DOHH2 (cell line): ENCODE measurements at regions not wholly inside any gene's neighbourhood (a gene's known extent, or its start where the extent isn't known, plus 50 kb on each side); places are given as distances from the start of the nearest gene placed in this dataset.

Source experiments
- H3F3A ChIP-seq: fragments of 200-600 bp; sonication (generic), shearing (Covaris generic); 2 replicates; pipeline ENCODE4 v1.6.0; 2016; ENCODE audit warnings: antibody characterized with exemption, mild to moderate bottlenecking; ENCODE audit not compliant: control insufficient read depth, insufficient read depth
- H3K27ac ChIP-seq: fragments of 200-600 bp; sonication (generic); 2 replicates; pipeline ENCODE4 v1.5.1; 2014; ENCODE audit warnings: low read depth, mild to moderate bottlenecking, low read length, moderate library complexity
- H3K27me3 ChIP-seq: fragments of 200-600 bp; sonication (generic); 2 replicates; pipeline ENCODE4 v1.6.1; 2014; ENCODE audit warnings: mild to moderate bottlenecking, low read length, mixed read lengths; ENCODE audit not compliant: control insufficient read depth
- H3K36me3 ChIP-seq: fragments of 200-600 bp; sonication (generic); 2 replicates; pipeline ENCODE4 v1.6.1; 2014; ENCODE audit warnings: mild to moderate bottlenecking, low read length, moderate library complexity, mixed read lengths; ENCODE audit not compliant: control insufficient read depth
- H3K4me1 ChIP-seq: fragments of 200-600 bp; sonication (generic); 2 replicates; pipeline ENCODE4 v1.6.1; 2014; ENCODE audit warnings: mild to moderate bottlenecking, low read length, mixed read lengths; ENCODE audit not compliant: control insufficient read depth
- H3K4me2 ChIP-seq: fragments of 200-600 bp; sonication (generic); 2 replicates; pipeline ENCODE4 v1.6.0; 2014; ENCODE audit warnings: mild to moderate bottlenecking, low read length, moderate library complexity
- H3K4me3 ChIP-seq: fragments of 200-600 bp; sonication (generic); 2 replicates; pipeline ENCODE4 v1.5.1; 2014; ENCODE audit warnings: mild to moderate bottlenecking, low read length, mixed read lengths
- H3K79me2 ChIP-seq: fragments of 200-600 bp; sonication (generic); 2 replicates; pipeline ENCODE4 v1.6.1; 2014; ENCODE audit warnings: mild to moderate bottlenecking, low read length, mixed read lengths; ENCODE audit not compliant: control insufficient read depth
- H3K9me2 ChIP-seq: fragments of 200-600 bp; sonication (generic); replicated peaks from 2 replicates; pipeline ENCODE4 v1.6.1; 2014; ENCODE audit warnings: mild to moderate bottlenecking, low read length, mixed read lengths; ENCODE audit not compliant: control insufficient read depth
- H3K9me3 ChIP-seq: fragments of 200-600 bp; sonication (generic); 2 replicates; pipeline ENCODE4 v1.6.1; 2014; ENCODE audit warnings: antibody characterized with exemption, low read length, mixed read lengths; ENCODE audit not compliant: control insufficient read depth, insufficient read depth
- H4K20me1 ChIP-seq: fragments of 200-600 bp; sonication (generic); 2 replicates; pipeline ENCODE4 v1.6.0; 2014; ENCODE audit warnings: low read depth, mild to moderate bottlenecking, antibody characterized with exemption, low read length, moderate library complexity; ENCODE audit not compliant: control insufficient read depth, insufficient read depth
- CTCF ChIP-seq: fragments of 200-600 bp; sonication (generic); IDR thresholded peaks from one replicate; pipeline ENCODE4 v1.5.1; 2014; ENCODE audit warnings: antibody characterized with exemption, mild to moderate bottlenecking, low read depth, low read length; ENCODE audit not compliant: poor library complexity, severe bottlenecking
- EZH2phosphoT487 ChIP-seq: fragments of 200-600 bp; sonication (generic); IDR thresholded peaks from 2 replicates; pipeline ENCODE4 v1.6.1; 2017; ENCODE audit warnings: borderline replicate concordance, mild to moderate bottlenecking, antibody characterized with exemption, low read length, moderate library complexity, mixed read lengths

- peaks cover 3% of the 10 kb centered on the region; the same call in 1 of the 2 replicates for H3K4me1 ChIP-seq
- no peaks in the 10 kb centered on the region for H3K9me3 ChIP-seq
- peaks cover 32% of the 10 kb centered on the region for H3K27me3 ChIP-seq
- H3K4me2 ChIP-seq = no peak overlapping the region
- TF ChIP-seq EZH2phosphoT487 (no peak), CTCF (no peak)
- no peak overlapping the region for H3K4me3 ChIP-seq
- no peaks in the 10 kb centered on the region for H3K79me2 ChIP-seq
- no peaks in the 10 kb centered on the region for H3F3A ChIP-seq
- H4K20me1 ChIP-seq = no peaks in the 10 kb centered on the region
- H3K27ac ChIP-seq = no peak overlapping the region
- H3K36me3 ChIP-seq = no peaks in the 10 kb centered on the region
- no peaks in the 10 kb centered on the region for H3K9me2 ChIP-seq
Measured at GRCh38 chr4:153079857-153080391, 124.3 kb upstream of the TRIM2 start.

- H3K36me3 ChIP-seq = no peaks in the 10 kb centered on the region
- H3K4me1 ChIP-seq = peaks cover 6% of the 10 kb centered on the region; the same call in 1 of the 2 replicates
- no peaks in the 10 kb centered on the region for H3K9me2 ChIP-seq
- no peaks in the 10 kb centered on the region for H3F3A ChIP-seq
- no peaks in the 10 kb centered on the region for H3K79me2 ChIP-seq
- H3K27ac ChIP-seq = no peak overlapping the region
- H3K4me2 ChIP-seq = no peak overlapping the region
- peaks cover 36% of the 10 kb centered on the region for H3K27me3 ChIP-seq
- H3K9me3 ChIP-seq = no peaks in the 10 kb centered on the region
- no peak for TF ChIP-seq CTCF
- TF ChIP-seq EZH2phosphoT487 = no peak
- H3K4me3 ChIP-seq = no peak overlapping the region
- no peaks in the 10 kb centered on the region for H4K20me1 ChIP-seq
Measured at GRCh38 chr4:153081006-153081580, 123.2 kb upstream of the TRIM2 start.

GRCh38 chr4:153081693-153082092 lies 122.5 kb upstream of the TRIM2 start:
- peaks cover 6% of the 10 kb centered on the region; the same call in 1 of the 2 replicates for H3K4me1 ChIP-seq
- H3K27ac ChIP-seq = no peak overlapping the region
- no peak for TF ChIP-seq CTCF
- no peak for TF ChIP-seq EZH2phosphoT487
- no peaks in the 10 kb centered on the region for H3F3A ChIP-seq
- H4K20me1 ChIP-seq = no peaks in the 10 kb centered on the region
- no peak overlapping the region for H3K4me3 ChIP-seq
- no peaks in the 10 kb centered on the region for H3K9me3 ChIP-seq
- H3K4me2 ChIP-seq = no peak overlapping the region
- H3K79me2 ChIP-seq = no peaks in the 10 kb centered on the region
- H3K27me3 ChIP-seq = peaks cover 39% of the 10 kb centered on the region
- H3K9me2 ChIP-seq = no peaks in the 10 kb centered on the region
- H3K36me3 ChIP-seq = no peaks in the 10 kb centered on the region
